ENCODE measurements at regions not wholly inside any gene's neighbourhood (a gene's known extent, or its start where the extent isn't known, plus 50 kb on each side); places are given as distances from the start of the nearest gene placed in this dataset.

DNA sequence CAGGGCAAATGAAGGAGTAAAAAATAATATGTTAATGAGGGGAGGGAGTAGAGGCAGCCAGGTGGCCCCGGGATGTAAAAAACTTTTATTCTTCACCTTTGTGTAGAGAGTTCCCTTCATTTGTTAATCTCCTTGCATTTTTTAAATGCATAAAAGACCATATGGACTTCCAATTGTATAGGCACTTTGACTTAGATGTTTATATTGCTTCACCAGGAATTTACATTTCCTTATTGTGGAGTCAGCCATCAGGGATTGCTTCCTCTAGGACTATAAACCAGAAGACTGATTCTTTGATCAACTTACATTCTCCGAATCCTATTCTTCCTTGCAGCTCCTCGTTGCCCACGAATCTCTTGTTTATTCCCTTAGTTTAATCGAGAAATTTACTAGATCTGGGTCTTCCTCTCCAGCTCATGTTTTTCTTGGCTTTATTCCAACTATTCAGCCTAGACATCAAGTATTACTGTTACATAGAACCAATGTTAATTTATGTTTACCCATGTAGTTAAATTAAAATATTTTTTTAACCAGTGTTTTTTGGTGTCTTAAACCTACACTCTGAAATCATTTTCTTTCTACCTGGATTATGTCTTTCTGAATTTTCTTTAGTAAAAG is 1187.0 kb upstream of the SLC10A2 start:
- TF ChIP-seq, protein P1, sequence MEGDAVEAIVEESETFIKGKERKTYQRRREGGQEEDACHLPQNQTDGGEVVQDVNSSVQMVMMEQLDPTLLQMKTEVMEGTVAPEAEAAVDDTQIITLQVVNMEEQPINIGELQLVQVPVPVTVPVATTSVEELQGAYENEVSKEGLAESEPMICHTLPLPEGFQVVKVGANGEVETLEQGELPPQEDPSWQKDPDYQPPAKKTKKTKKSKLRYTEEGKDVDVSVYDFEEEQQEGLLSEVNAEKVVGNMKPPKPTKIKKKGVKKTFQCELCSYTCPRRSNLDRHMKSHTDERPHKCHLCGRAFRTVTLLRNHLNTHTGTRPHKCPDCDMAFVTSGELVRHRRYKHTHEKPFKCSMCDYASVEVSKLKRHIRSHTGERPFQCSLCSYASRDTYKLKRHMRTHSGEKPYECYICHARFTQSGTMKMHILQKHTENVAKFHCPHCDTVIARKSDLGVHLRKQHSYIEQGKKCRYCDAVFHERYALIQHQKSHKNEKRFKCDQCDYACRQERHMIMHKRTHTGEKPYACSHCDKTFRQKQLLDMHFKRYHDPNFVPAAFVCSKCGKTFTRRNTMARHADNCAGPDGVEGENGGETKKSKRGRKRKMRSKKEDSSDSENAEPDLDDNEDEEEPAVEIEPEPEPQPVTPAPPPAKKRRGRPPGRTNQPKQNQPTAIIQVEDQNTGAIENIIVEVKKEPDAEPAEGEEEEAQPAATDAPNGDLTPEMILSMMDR (IDR thresholded peaks at IDR 0.05) = no peak
- no peak for ATAC-seq

DNA sequence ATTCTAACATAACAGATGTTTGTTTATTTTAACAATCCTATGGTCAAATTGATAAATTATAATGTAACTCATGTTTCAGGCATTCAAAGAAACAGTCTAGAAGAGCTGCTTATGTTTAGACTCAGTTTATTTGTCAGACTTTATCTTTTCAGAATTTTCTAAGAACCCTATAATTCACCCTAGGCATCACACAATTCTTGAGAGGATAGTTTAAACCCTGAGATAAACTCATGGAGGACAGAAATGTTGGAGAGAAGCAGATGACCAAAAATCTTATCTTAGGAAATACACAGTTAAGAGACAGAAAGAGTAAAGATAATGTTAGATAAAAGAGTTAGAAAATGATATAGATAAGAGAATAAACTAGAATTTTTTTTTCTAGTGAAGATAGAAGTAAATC is 1185.7 kb upstream of the SLC10A2 start:
- intact Hi-C loops (cut with DNase I) = no loop called here
- H3K27me3 ChIP-seq (ENCODE audit: low read depth) = no peaks in the 10 kb centered on the region
- no peaks in the 10 kb centered on the region for H3K9me3 ChIP-seq
- DNase-seq (no peak), ATAC-seq (no peak)
- no peak overlapping the region for H3K4me3 ChIP-seq
- TF ChIP-seq, protein P1 (IDR thresholded peaks at IDR 0.05) = no peak
- H3K36me3 ChIP-seq = no peaks in the 10 kb centered on the region
- no peak overlapping the region for H3K27ac ChIP-seq
- no peaks in the 10 kb centered on the region for H3K4me1 ChIP-seq

More for the DNA sequence above, 1187.0 kb upstream of the SLC10A2 start:
- Histone ChIP-seq H3K27me3 (ENCODE audit: low read depth) (no peaks in the 10 kb centered on the region), H3K36me3 (no peaks in the 10 kb centered on the region), H3K4me3 (no peak overlapping the region), H3K9me3 (no peaks in the 10 kb centered on the region), H3K4me1 (no peaks in the 10 kb centered on the region), H3K27ac (no peak overlapping the region)
- DNase-seq = no peak
- intact Hi-C loops (cut with DNase I) = no loop called here

- ATAC-seq = no peak
- no peak for DNase-seq
- Histone ChIP-seq H3K4me1 (no peaks in the 10 kb centered on the region), H3K36me3 (no peaks in the 10 kb centered on the region), H3K27ac (no peak overlapping the region), H3K4me3 (no peak overlapping the region), H3K27me3 (ENCODE audit: low read depth) (no peaks in the 10 kb centered on the region), H3K9me3 (no peaks in the 10 kb centered on the region)
- intact Hi-C loops (cut with DNase I) = no loop called here
- TF ChIP-seq, protein P1 (IDR thresholded peaks at IDR 0.05) = no peak
These were observed 1180.7 kb upstream of the SLC10A2 start for GRCh38 chr13:104246955-104247354.

- no peak overlapping the region for H3K27ac ChIP-seq
- no peak for ATAC-seq
These were observed 1140.3 kb upstream of the SLC10A2 start for GRCh38 chr13:104206450-104207044.

DNA sequence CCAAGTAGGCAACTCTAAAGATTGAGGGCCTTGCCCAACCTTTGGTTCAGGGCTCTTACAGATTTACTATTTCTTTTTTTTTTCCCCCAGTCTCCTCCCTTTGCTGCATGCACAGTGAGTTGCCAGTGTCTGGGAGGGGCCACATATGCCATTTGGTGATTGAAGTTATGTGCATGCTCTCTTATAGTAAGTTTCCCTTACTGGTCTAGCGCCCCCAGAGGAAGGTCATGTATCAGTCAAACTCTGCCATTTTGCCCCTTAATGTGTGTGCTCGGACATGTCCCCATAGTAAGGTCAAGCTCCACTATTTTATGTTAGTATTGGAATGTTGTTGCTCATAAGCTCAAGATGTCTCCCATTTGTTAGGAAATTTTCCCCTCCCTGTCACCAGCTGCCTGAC is 1138.0 kb upstream of the SLC10A2 start:
- TF ChIP-seq, protein P1 (IDR thresholded peaks at IDR 0.05) = no peak
- no peaks in the 10 kb centered on the region for H3K36me3 ChIP-seq
- H3K4me1 ChIP-seq = no peaks in the 10 kb centered on the region
- H3K9me3 ChIP-seq = no peaks in the 10 kb centered on the region
- intact Hi-C loops (cut with DNase I) = no loop called here
- DNase-seq (no peak), ATAC-seq (no peak)
- no peaks in the 10 kb centered on the region for H3K27me3 ChIP-seq (ENCODE audit: low read depth)
- H3K27ac ChIP-seq = no peak overlapping the region
- no peak overlapping the region for H3K4me3 ChIP-seq

More at GRCh38 chr13:104206450-104207044, 1140.3 kb upstream of the SLC10A2 start:
- TF ChIP-seq, protein P1 (IDR thresholded peaks at IDR 0.05) = no peak
- Histone ChIP-seq H3K4me3 (no peak overlapping the region), H3K27me3 (ENCODE audit: low read depth) (no peaks in the 10 kb centered on the region), H3K9me3 (no peaks in the 10 kb centered on the region), H3K4me1 (no peaks in the 10 kb centered on the region), H3K36me3 (no peaks in the 10 kb centered on the region)
- intact Hi-C loops (cut with DNase I) = no loop called here
- DNase-seq = no peak
